HUES6 (cell line): ENCODE measurements at regions not wholly inside any gene's neighbourhood (a gene's known extent, or its start where the extent isn't known, plus 50 kb on each side); places are given as distances from the start of the nearest gene placed in this dataset.

Experiments
- H3K27ac ChIP-seq: 2 replicates; pipeline ENCODE4 v1.7.0; 2013; ENCODE audit warnings: low read depth, mild to moderate bottlenecking, low read length, inconsistent platforms
- H3K27me3 ChIP-seq: 2 replicates; pipeline ENCODE4 v1.6.1; 2013; ENCODE audit warnings: low read length; ENCODE audit not compliant: control insufficient read depth, insufficient read depth
- H3K36me3 ChIP-seq: 2 replicates; pipeline ENCODE4 v1.6.1; 2013; ENCODE audit warnings: low read length; ENCODE audit not compliant: control insufficient read depth, insufficient read depth
- H3K4me1 ChIP-seq: 2 replicates; pipeline ENCODE4 v1.6.1; 2013; ENCODE audit warnings: low read length; ENCODE audit not compliant: control insufficient read depth, insufficient read depth
- H3K4me3 ChIP-seq: 2 replicates; pipeline ENCODE4 v1.5.1; 2013; ENCODE audit warnings: low read depth, low read length
- H3K9ac ChIP-seq: one replicate; pipeline ENCODE4 v1.6.1; 2013; ENCODE audit warnings: mild to moderate bottlenecking, low read length
- H3K9me3 ChIP-seq: 2 replicates; pipeline ENCODE4 v1.6.1; 2013; ENCODE audit warnings: low read depth, low read length; ENCODE audit not compliant: control insufficient read depth, insufficient read depth

GRCh38 chr3:68403741-68404140 lies 528.6 kb downstream of the TAFA4 start:
- no peaks in the 10 kb centered on the region for H3K27me3 ChIP-seq
- no peaks in the 10 kb centered on the region for H3K9me3 ChIP-seq
- H3K4me1 ChIP-seq = no peaks in the 10 kb centered on the region
- no peak overlapping the region for H3K27ac ChIP-seq
- no peak overlapping the region for H3K4me3 ChIP-seq
- H3K9ac ChIP-seq = no peak overlapping the region
- H3K36me3 ChIP-seq = no peaks in the 10 kb centered on the region

- Histone ChIP-seq H3K9me3 (no peaks in the 10 kb centered on the region), H3K36me3 (no peaks in the 10 kb centered on the region), H3K9ac (no peak overlapping the region), H3K27me3 (no peaks in the 10 kb centered on the region), H3K27ac (no peak overlapping the region), H3K4me1 (no peaks in the 10 kb centered on the region), H3K4me3 (no peak overlapping the region)
Measured at GRCh38 chr3:68402235-68402918, 530.0 kb downstream of the TAFA4 start.

GRCh38 chr3:68378631-68379030 lies 553.7 kb downstream of the TAFA4 start:
- H3K4me1 ChIP-seq = no peaks in the 10 kb centered on the region
- H3K27me3 ChIP-seq = no peaks in the 10 kb centered on the region
- no peak overlapping the region for H3K27ac ChIP-seq
- no peaks in the 10 kb centered on the region for H3K36me3 ChIP-seq
- H3K9me3 ChIP-seq = peaks cover 32% of the 10 kb centered on the region
- no peak overlapping the region for H3K9ac ChIP-seq
- H3K4me3 ChIP-seq = no peak overlapping the region

DNA sequence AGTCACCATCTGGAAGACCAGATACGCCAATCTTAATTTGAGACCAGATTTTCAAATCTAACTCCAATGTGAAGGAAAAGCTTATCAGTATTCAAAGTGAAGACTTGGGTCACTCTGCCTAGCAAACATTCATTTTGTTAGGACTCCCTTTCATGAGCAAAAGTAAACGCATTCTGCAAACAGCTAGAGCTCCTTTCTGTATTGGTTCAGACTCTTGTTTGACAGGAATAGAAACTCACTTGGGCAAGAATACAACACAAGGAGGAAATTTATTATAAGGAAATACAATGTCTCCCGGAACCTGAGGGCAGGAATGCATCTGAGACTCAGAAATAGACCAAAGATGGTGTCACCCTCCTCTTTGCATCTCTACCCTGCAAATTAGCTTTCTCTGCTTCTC lies 558.6 kb downstream of the TAFA4 start:
- Histone ChIP-seq H3K4me1 (no peaks in the 10 kb centered on the region), H3K27me3 (no peaks in the 10 kb centered on the region), H3K27ac (no peak overlapping the region), H3K9me3 (peaks cover 25% of the 10 kb centered on the region), H3K4me3 (no peak overlapping the region), H3K36me3 (no peaks in the 10 kb centered on the region), H3K9ac (no peak overlapping the region)

- Histone ChIP-seq H3K9me3 (no peaks in the 10 kb centered on the region), H3K36me3 (no peaks in the 10 kb centered on the region), H3K27ac (no peak overlapping the region), H3K4me3 (no peak overlapping the region), H3K9ac (no peak overlapping the region), H3K27me3 (no peaks in the 10 kb centered on the region), H3K4me1 (no peaks in the 10 kb centered on the region)
Measured at GRCh38 chr3:68363796-68364195, 568.6 kb downstream of the TAFA4 start.

DNA sequence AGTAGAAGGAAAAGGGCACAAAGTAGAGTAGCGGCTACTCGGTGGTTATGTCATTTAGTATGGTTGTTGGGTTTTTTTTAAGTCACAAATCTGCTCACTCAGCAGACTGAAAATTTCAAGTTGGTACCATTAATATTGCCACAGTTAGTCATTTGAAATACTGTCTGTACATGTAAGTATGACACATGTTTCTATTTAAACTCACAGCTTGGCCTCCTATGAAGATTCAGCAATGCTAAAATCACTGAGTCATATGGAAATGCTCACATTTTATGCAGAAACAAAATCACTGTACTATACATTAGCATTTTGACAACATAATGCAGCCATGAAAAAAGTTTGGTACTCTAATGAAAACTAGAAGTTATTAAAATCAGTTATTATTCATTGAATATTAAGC lies 571.9 kb downstream of the TAFA4 start:
- Histone ChIP-seq H3K27ac (no peak overlapping the region), H3K36me3 (no peaks in the 10 kb centered on the region), H3K27me3 (no peaks in the 10 kb centered on the region), H3K4me3 (no peak overlapping the region), H3K9me3 (no peaks in the 10 kb centered on the region), H3K4me1 (no peaks in the 10 kb centered on the region), H3K9ac (no peak overlapping the region)

- no peak overlapping the region for H3K27ac ChIP-seq
- H3K9me3 ChIP-seq = no peaks in the 10 kb centered on the region
- H3K4me1 ChIP-seq = no peaks in the 10 kb centered on the region
- H3K9ac ChIP-seq = no peak overlapping the region
- H3K27me3 ChIP-seq = no peaks in the 10 kb centered on the region
- H3K36me3 ChIP-seq = no peaks in the 10 kb centered on the region
- no peak overlapping the region for H3K4me3 ChIP-seq
Measured at GRCh38 chr3:68345781-68346180, 586.6 kb downstream of the TAFA4 start.

- no peaks in the 10 kb centered on the region for H3K4me1 ChIP-seq
- H3K27me3 ChIP-seq = no peaks in the 10 kb centered on the region
Measured at GRCh38 chr3:68342426-68342825, 589.9 kb downstream of the TAFA4 start.

GRCh38 chr3:68336042-68336441 lies 596.3 kb downstream of the TAFA4 start:
- Histone ChIP-seq H3K27ac (no peak overlapping the region), H3K27me3 (no peaks in the 10 kb centered on the region), H3K9ac (no peak overlapping the region), H3K9me3 (no peaks in the 10 kb centered on the region), H3K4me1 (no peaks in the 10 kb centered on the region), H3K4me3 (no peak overlapping the region), H3K36me3 (no peaks in the 10 kb centered on the region)

More at GRCh38 chr3:68342426-68342825, 589.9 kb downstream of the TAFA4 start:
- Histone ChIP-seq H3K27ac (no peak overlapping the region), H3K9ac (no peak overlapping the region), H3K36me3 (no peaks in the 10 kb centered on the region), H3K4me3 (no peak overlapping the region), H3K9me3 (no peaks in the 10 kb centered on the region)

GRCh38 chr3:68334367-68334986 lies 597.9 kb downstream of the TAFA4 start:
- H3K4me1 ChIP-seq = no peaks in the 10 kb centered on the region
- no peak overlapping the region for H3K4me3 ChIP-seq
- H3K9me3 ChIP-seq = no peaks in the 10 kb centered on the region
- no peak overlapping the region for H3K27ac ChIP-seq
- H3K36me3 ChIP-seq = no peaks in the 10 kb centered on the region
- no peaks in the 10 kb centered on the region for H3K27me3 ChIP-seq
- no peak overlapping the region for H3K9ac ChIP-seq

DNA sequence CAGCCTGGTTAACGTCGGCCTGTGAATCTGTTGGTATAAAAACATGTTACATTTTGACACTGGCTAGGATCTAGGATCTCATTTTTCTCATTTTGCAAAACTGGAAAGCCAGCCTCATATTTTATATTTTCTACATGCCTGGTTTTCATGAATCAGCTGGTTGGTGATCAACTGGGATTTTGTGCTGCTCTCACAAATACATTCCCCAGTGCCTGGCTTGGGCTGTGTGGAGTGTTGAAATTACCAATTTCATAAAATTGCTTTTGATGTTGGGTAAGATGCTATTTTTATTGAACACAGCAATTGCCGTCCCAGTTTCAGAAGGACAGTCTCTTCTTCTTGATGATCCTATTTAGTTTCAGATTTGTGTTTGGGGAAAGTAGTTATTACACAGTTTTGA lies 604.3 kb downstream of the TAFA4 start:
- H3K27me3 ChIP-seq = no peaks in the 10 kb centered on the region
- no peaks in the 10 kb centered on the region for H3K36me3 ChIP-seq
- H3K9me3 ChIP-seq = no peaks in the 10 kb centered on the region
- H3K4me1 ChIP-seq = no peaks in the 10 kb centered on the region
- no peak overlapping the region for H3K9ac ChIP-seq
- H3K27ac ChIP-seq = no peak overlapping the region
- no peak overlapping the region for H3K4me3 ChIP-seq
